SK-N-SH (cell line): ENCODE measurements at regions not wholly inside any gene's neighbourhood (a gene's known extent, or its start where the extent isn't known, plus 50 kb on each side); places are given as distances from the start of the nearest gene placed in this dataset.

ENCODE experiments used
- CTCF ChIA-PET: fragments of 300-600, 350-600 bp; formaldehyde crosslinking; extraction: SDS; loops from one replicate; lab custom pipeline; 2021; lab: Yijun Ruan, JAX
- POLR2A ChIA-PET: fragments of 350-600 bp; sonication (Branson Sonifier 250); formaldehyde crosslinking; extraction: SDS; loops from one replicate; lab custom pipeline; 2020; ENCODE audit warnings: antibody characterized with exemption, inconsistent platforms; lab: Yijun Ruan, JAX
- DNase-seq: peaks from one replicate; pipeline ENCODE4 v3.0.0; 2012
- H2AFZ ChIP-seq: fragments of 200-600 bp; sonication (generic); 2 replicates; pipeline ENCODE4 v1.8.1; 2016; ENCODE audit warnings: antibody characterized with exemption, mild to moderate bottlenecking, low read depth
- H3F3A ChIP-seq: fragments of 200-600 bp; sonication (generic); replicated peaks from 2 replicates; pipeline ENCODE3; 2016; ENCODE audit warnings: antibody characterized with exemption, mild to moderate bottlenecking; ENCODE audit not compliant: insufficient read depth
- H3K27ac ChIP-seq, 2 experiments: fragments of 200-500 bp in 1 of 2; fragments of 200-600 bp in 1 of 2; sonication (Bioruptor generic) in 1 of 2; sonication (generic), shearing (Covaris generic) in 1 of 2; 2 replicates each; pipeline versions ENCODE4 v1.5.1 to v1.6.1; 2014 to 2016; ENCODE audit warnings: low read depth in 2 of 2, inconsistent platforms in 1 of 2, low read length in 1 of 2, mild to moderate bottlenecking in 1 of 2, mixed read lengths in 1 of 2
- H3K27me3 ChIP-seq: fragments of 200-600 bp; sonication (generic), shearing (Covaris generic); 2 replicates; pipeline ENCODE4 v1.6.1; 2016; ENCODE audit warnings: mixed run types; ENCODE audit not compliant: insufficient read depth
- H3K36me3 ChIP-seq, 2 experiments: fragments of 200-500 bp in 1 of 2; fragments of 200-600 bp in 1 of 2; sonication (Bioruptor generic) in 1 of 2; sonication (generic) in 1 of 2; replicated peaks in 1 of 2; 2 replicates each; pipeline versions ENCODE3 to v1.5.1; 2014 to 2016; ENCODE audit warnings: low read length in 1 of 2, mild to moderate bottlenecking in 1 of 2; ENCODE audit not compliant: insufficient read depth in 2 of 2, control insufficient read depth in 1 of 2
- H3K4me1 ChIP-seq, 2 experiments: fragments of 200-500 bp in 1 of 2; fragments of 200-600 bp in 1 of 2; sonication (Bioruptor generic) in 1 of 2; sonication (generic), shearing (Covaris generic) in 1 of 2; 2 replicates each; pipeline versions ENCODE4 v1.5.1 to v1.6.1; 2014 to 2016; ENCODE audit warnings: low read depth in 1 of 2, low read length in 1 of 2, mixed run types in 1 of 2; ENCODE audit not compliant: insufficient read depth in 2 of 2, control insufficient read depth in 1 of 2
- H3K4me2 ChIP-seq: fragments of 200-600 bp; sonication (generic), shearing (Covaris generic); 2 replicates; pipeline ENCODE4 v1.6.1; 2017; ENCODE audit warnings: mixed run types
- H3K4me3 ChIP-seq, 2 experiments: fragments of 200-500 bp in 1 of 2; fragments of 200-600 bp in 1 of 2; sonication (Bioruptor generic) in 1 of 2; sonication (generic), shearing (Covaris generic) in 1 of 2; 2 replicates each; pipeline versions ENCODE4 v1.5.1 to v1.8.1; 2014 to 2016; ENCODE audit warnings: low read depth in 2 of 2, inconsistent platforms in 1 of 2, low read length in 1 of 2, mild to moderate bottlenecking in 1 of 2, mixed read lengths in 1 of 2, moderate library complexity in 1 of 2
- H3K79me2 ChIP-seq: fragments of 200-600 bp; sonication (generic); 2 replicates; pipeline ENCODE4 v1.8.1; 2017; ENCODE audit warnings: mild to moderate bottlenecking; ENCODE audit not compliant: insufficient read depth
- H3K9ac ChIP-seq: fragments of 200-600 bp; sonication (generic); 2 replicates; pipeline ENCODE4 v1.6.1; 2017; ENCODE audit warnings: mixed run types
- H3K9me2 ChIP-seq: fragments of 200-600 bp; sonication (generic); 2 replicates; pipeline ENCODE4 v1.6.1; 2017; ENCODE audit warnings: mixed run types
- H3K9me3 ChIP-seq: fragments of 200-600 bp; sonication (generic); 2 replicates; pipeline ENCODE4 v1.6.1; 2017; ENCODE audit warnings: mixed run types, mild to moderate bottlenecking, moderate library complexity
- H4K20me1 ChIP-seq: fragments of 200-600 bp; sonication (generic); 2 replicates; pipeline ENCODE4 v1.6.1; 2017; ENCODE audit warnings: mild to moderate bottlenecking, mixed run types; ENCODE audit not compliant: insufficient read depth
- CHD2 ChIP-seq: fragments of 150-350 bp; IDR thresholded peaks from 2 replicates; pipeline ENCODE4 v1.6.1; 2018; ENCODE audit warnings: low read length; ENCODE audit not compliant: partially characterized antibody
- CTCF ChIP-seq: fragments of 200-600 bp; sonication (generic); IDR thresholded peaks from 2 replicates; pipeline ENCODE4 v1.6.1; 2017; ENCODE audit warnings: antibody characterized with exemption, mild to moderate bottlenecking, moderate library complexity
- FOXJ3 ChIP-seq: sonication (generic); formaldehyde crosslinking; IDR thresholded peaks from 2 replicates; pipeline ENCODE4 v1.5.1; 2020; ENCODE audit warnings: mild to moderate bottlenecking, missing genetic modification reagents
- FOXM1 ChIP-seq: IDR thresholded peaks from 2 replicates; pipeline ENCODE4 v1.4.0; 2012; ENCODE audit warnings: low read depth, mild to moderate bottlenecking
- GABPA ChIP-seq: IDR thresholded peaks from 2 replicates; pipeline ENCODE4 v1.4.0; 2012; ENCODE audit warnings: low read depth, mild to moderate bottlenecking
- GATA2 ChIP-seq: sonication (generic); formaldehyde crosslinking; IDR thresholded peaks from 2 replicates; pipeline ENCODE4 v1.5.0; 2020; ENCODE audit warnings: mild to moderate bottlenecking, missing genetic modification reagents
- IRF3 ChIP-seq: fragments of 150-350 bp; IDR thresholded peaks from 2 replicates; pipeline ENCODE4 v1.6.1; 2016; ENCODE audit warnings: mild to moderate bottlenecking, low read depth, low read length
- JUND ChIP-seq: IDR thresholded peaks from 2 replicates; pipeline ENCODE4 v1.4.0; 2012
- MEF2A ChIP-seq: IDR thresholded peaks from 2 replicates; pipeline ENCODE4 v1.4.0; 2012; ENCODE audit warnings: low read depth, borderline replicate concordance
- MXI1 ChIP-seq: IDR thresholded peaks from 2 replicates; pipeline ENCODE4 v1.6.1; 2012; ENCODE audit warnings: mild to moderate bottlenecking, low read depth, low read length, improper control_type of control experiment
- NRF1 ChIP-seq: IDR thresholded peaks from 2 replicates; pipeline ENCODE4 v1.6.1; 2012; ENCODE audit warnings: low read depth, mild to moderate bottlenecking, low read length
- PBX3 ChIP-seq: IDR thresholded peaks from 2 replicates; pipeline ENCODE4; 2012
- SIN3A ChIP-seq: IDR thresholded peaks from 2 replicates; pipeline ENCODE4 v1.6.1; 2012; ENCODE audit warnings: low read depth, mild to moderate bottlenecking, low read length, moderate library complexity, borderline replicate concordance
- USF2 ChIP-seq: fragments of 150-350 bp; IDR thresholded peaks from 2 replicates; pipeline ENCODE4 v1.6.1; 2017; ENCODE audit warnings: antibody characterized with exemption, low read length, low read depth, borderline replicate concordance
- YY1 ChIP-seq: IDR thresholded peaks from 2 replicates; pipeline ENCODE4 v1.4.0; 2012; ENCODE audit warnings: low read depth, mild to moderate bottlenecking
- ZBTB33 ChIP-seq: IDR thresholded peaks from 2 replicates; pipeline ENCODE4 v1.4.0; 2012; ENCODE audit warnings: low read depth, borderline replicate concordance
- WGBS: methylation state at CpG from one replicate; pipeline ENCODE4 v1.1.6; 2017; ENCODE audit warnings: low lambda C conversion rate; 5-methylcytosine and 5-hydroxymethylcytosine counted together
- TF ChIP-seq, protein P1 (sequence below): IDR thresholded peaks from 2 replicates; pipeline ENCODE4 v1.4.0; 2012; ENCODE audit warnings: low read depth, borderline replicate concordance

DNA sequence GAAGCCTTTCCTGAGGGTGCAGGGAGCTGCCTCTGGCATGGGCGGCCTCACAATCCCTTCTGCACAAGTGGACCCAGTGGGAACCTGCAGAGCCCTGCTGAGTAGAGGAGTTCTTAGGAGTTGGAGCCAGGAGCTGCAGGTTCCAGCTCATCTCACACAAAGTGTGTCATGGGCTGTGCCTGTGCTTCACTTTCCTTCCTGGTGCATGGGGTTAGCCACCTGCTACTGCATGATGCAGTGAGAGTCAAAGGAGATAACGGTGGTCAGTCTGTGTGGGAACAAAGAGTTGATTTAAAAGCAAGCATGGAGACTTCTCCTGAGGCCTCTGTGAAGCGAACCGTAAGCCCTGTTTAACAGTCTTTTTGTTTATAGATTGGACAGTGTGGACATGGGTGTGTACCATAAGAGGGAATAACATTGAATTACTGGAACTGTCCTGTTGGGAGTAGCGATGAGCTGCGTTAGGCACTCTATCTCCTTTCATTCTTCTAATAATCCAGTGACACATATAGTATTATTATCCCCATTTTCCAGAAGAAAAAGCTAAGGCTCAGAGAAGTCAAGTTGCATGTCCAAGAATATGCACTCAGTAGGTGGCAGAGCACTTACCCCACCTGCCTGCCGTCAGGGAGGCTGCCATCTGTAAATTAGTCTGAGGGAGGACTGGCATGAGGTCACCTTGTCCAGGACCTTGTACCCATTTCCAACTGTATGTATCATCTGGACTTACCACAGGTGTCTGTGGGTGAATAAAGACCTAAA is 68.7 kb upstream of the PRR23C start:
- Histone ChIP-seq H3K4me1 (no peaks in the 10 kb centered on the region), H3K9me3 (no peaks in the 10 kb centered on the region), H3K27ac (no peak overlapping the region), H3K79me2 (no peaks in the 10 kb centered on the region), H3K4me3 (no peak overlapping the region), H3K9ac (no peak overlapping the region), H3K36me3 (no peaks in the 10 kb centered on the region), H3K4me2 (no peak overlapping the region), H2AFZ (no peak overlapping the region), H3F3A (no peaks in the 10 kb centered on the region), H4K20me1 (no peaks in the 10 kb centered on the region), H3K27me3 (peaks cover 19% of the 10 kb centered on the region), H3K9me2 (no peaks in the 10 kb centered on the region)
- ChIA-PET CTCF (interaction anchor here (0.6 to 10.3 kb wide), 9 partner anchors 9 to 217 kb away, joined by 3 to 166 read pairs (median 21); no protein-coding TSS in a partner anchor), POLR2A (no interaction called here)
- 45% methylated on average over 7 of the region's 7 CpGs for WGBS
- TF ChIP-seq CTCF, result no peak; the same call in 1 of the 2 replicates
- TF ChIP-seq FOXJ3 (CRISPR knock-in tag), result no peak
- no peak for DNase-seq

DNA sequence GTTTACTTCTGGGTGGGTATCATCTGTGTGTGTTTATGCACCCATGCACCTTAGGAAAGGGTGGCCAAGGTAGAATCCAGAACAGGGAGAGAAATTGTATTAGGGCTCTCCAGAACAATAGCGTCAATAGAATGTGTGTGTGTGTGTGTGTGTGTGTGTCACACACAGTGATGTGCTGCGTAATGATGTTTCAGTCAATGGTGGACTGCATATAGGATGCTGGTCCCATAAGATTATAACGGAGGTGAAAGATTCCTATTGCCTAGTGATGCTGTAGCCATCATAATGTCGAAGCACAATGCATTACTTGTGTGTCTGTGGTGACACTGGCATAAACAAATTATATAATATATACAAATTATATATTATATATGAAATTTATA is 69.3 kb upstream of the PRR23C start:
- WGBS, result 40% methylated on average over 4 of the region's 4 CpGs
- H3K4me3 ChIP-seq, result no peak overlapping the region
- TF ChIP-seq, protein P1, sequence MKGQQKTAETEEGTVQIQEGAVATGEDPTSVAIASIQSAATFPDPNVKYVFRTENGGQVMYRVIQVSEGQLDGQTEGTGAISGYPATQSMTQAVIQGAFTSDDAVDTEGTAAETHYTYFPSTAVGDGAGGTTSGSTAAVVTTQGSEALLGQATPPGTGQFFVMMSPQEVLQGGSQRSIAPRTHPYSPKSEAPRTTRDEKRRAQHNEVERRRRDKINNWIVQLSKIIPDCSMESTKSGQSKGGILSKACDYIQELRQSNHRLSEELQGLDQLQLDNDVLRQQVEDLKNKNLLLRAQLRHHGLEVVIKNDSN, result no peak
- TF ChIP-seq MXI1, result no peak
- no peak for TF ChIP-seq YY1
- no peak for TF ChIP-seq FOXM1
- TF ChIP-seq JUND, result no peak
- no peak for TF ChIP-seq CHD2
- TF ChIP-seq IRF3, result no peak
- no peak for TF ChIP-seq SIN3A
- TF ChIP-seq GATA2, result no peak
- TF ChIP-seq NRF1, result no peak
- TF ChIP-seq PBX3, result no peak
- no peak for TF ChIP-seq MEF2A
- no peak for TF ChIP-seq GABPA
- no peak for TF ChIP-seq ZBTB33
- no peak for TF ChIP-seq USF2
- no peak overlapping the region for H3K4me2 ChIP-seq
- no peaks in the 10 kb centered on the region for H3K4me1 ChIP-seq
- no peak overlapping the region for H3K9ac ChIP-seq
- peaks cover 19% of the 10 kb centered on the region for H3K27me3 ChIP-seq
- H3K27ac ChIP-seq, result no peak overlapping the region
- no peaks in the 10 kb centered on the region for H3K9me2 ChIP-seq
- H4K20me1 ChIP-seq, result no peaks in the 10 kb centered on the region
- H2AFZ ChIP-seq, result no peak overlapping the region
- no peaks in the 10 kb centered on the region for H3K9me3 ChIP-seq
- POLR2A ChIA-PET, result no interaction called here
- DNase-seq, result no peak
- no peaks in the 10 kb centered on the region for H3K36me3 ChIP-seq
- H3K79me2 ChIP-seq, result no peaks in the 10 kb centered on the region
- no peaks in the 10 kb centered on the region for H3F3A ChIP-seq
- CTCF ChIA-PET, result interaction anchor here (0.6 to 10.3 kb wide), 4 partner anchors 9 to 216 kb away, joined by 3 to 166 read pairs (median 59); no protein-coding TSS in a partner anchor
